CD8-positive, alpha-beta memory T cell (primary cell): ENCODE measurements at regions not wholly inside any gene's neighbourhood (a gene's known extent, or its start where the extent isn't known, plus 50 kb on each side); places are given as distances from the start of the nearest gene placed in this dataset.

ENCODE experiments used
- CTCF ChIA-PET: fragments of 350-600 bp; sonication (Branson Sonifier 250); formaldehyde crosslinking; loops from one replicate; lab custom pipeline; 2021; ENCODE audit warnings: antibody characterized with exemption; lab: Charles Lee
- POLR2A ChIA-PET: fragments of 350-600 bp; sonication (Branson Sonifier 250); formaldehyde crosslinking; loops from one replicate; lab custom pipeline; 2021; ENCODE audit warnings: antibody characterized with exemption; lab: Charles Lee
- DNase-seq, 5 donors: peaks; one replicate each; pipeline versions ENCODE4 v3.0.0 to v3.0.0-alpha.2; 2020 to 2022; ENCODE audit warnings: mixed read lengths in 1 of 5
- H3K27ac ChIP-seq: one replicate; pipeline ENCODE4 v1.7.0; 2013; ENCODE audit warnings: low read depth, mild to moderate bottlenecking, low read length, moderate library complexity
- H3K27me3 ChIP-seq: 2 replicates; pipeline ENCODE4 v1.7.0; 2013; ENCODE audit warnings: low read length, mild to moderate bottlenecking; ENCODE audit not compliant: insufficient read depth, poor library complexity, severe bottlenecking
- H3K36me3 ChIP-seq: 2 replicates; pipeline ENCODE4 v1.7.0; 2013; ENCODE audit warnings: mild to moderate bottlenecking, low read length, moderate library complexity; ENCODE audit not compliant: insufficient read depth
- H3K4me1 ChIP-seq: 2 replicates; pipeline ENCODE4 v1.7.0; 2013; ENCODE audit warnings: mild to moderate bottlenecking, low read length, moderate library complexity; ENCODE audit not compliant: insufficient read depth
- H3K4me3 ChIP-seq: 2 replicates; pipeline ENCODE4 v1.7.0; 2013; ENCODE audit warnings: mild to moderate bottlenecking, low read length
- H3K9me3 ChIP-seq: 2 replicates; pipeline ENCODE4 v1.7.0; 2013; ENCODE audit warnings: mild to moderate bottlenecking, low read length
- H3K27ac Mint-ChIP-seq, 8 donors: one replicate each; pipeline ENCODE4 v1.8.0; 2020 to 2021; ENCODE audit warnings: mixed read lengths in 8 of 8, mild to moderate bottlenecking in 6 of 8, inconsistent platforms in 3 of 8, moderate library complexity in 3 of 8
- H3K27me3 Mint-ChIP-seq, 2 donors: one replicate each; pipeline ENCODE4 v1.8.0; 2020 to 2021; ENCODE audit warnings: mixed read lengths in 2 of 2, mild to moderate bottlenecking in 1 of 2, moderate library complexity in 1 of 2
- H3K36me3 Mint-ChIP-seq, 3 donors: one replicate each; pipeline ENCODE4 v1.8.0; 2020 to 2021; ENCODE audit warnings: mixed read lengths in 3 of 3, inconsistent platforms in 1 of 3, mild to moderate bottlenecking in 1 of 3
- H3K4me1 Mint-ChIP-seq, 3 donors: one replicate each; pipeline ENCODE4 v1.8.0; 2020 to 2021; ENCODE audit warnings: mixed read lengths in 3 of 3, inconsistent platforms in 1 of 3, mild to moderate bottlenecking in 1 of 3
- H3K4me3 Mint-ChIP-seq, 7 donors: one replicate each; pipeline ENCODE4 v1.8.0; 2020 to 2021; ENCODE audit warnings: mixed read lengths in 7 of 7, mild to moderate bottlenecking in 6 of 7, moderate library complexity in 4 of 7, inconsistent platforms in 2 of 7
- H3K9me3 Mint-ChIP-seq, 5 donors: one replicate each; pipeline ENCODE4 v1.8.0; 2020 to 2022; ENCODE audit warnings: mixed read lengths in 5 of 5, mild to moderate bottlenecking in 3 of 5, moderate library complexity in 2 of 5, inconsistent platforms in 1 of 5

DNA sequence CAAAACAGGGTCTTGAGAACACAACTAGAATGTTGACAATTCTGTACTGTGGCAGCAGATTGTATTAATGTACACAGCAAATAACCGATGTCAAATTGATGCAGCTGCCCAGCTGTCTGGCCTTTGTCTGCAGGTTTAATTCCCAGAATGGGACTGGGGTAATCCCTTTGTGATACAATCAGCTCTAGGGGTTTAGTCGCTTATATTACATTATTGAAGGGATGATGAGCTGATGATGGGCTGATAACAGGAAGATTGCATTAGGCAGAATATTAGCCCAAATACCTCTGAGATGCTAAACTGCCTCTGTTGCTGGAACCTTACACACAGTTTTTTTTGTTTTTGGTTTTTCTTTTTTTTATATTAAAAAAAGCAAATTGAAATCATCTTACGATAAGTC lies 265.0 kb downstream of the RBM26 start:
- Histone ChIP-seq H3K27ac (no peak overlapping the region), H3K4me3 (no peak overlapping the region), H3K4me1 (no peaks in the 10 kb centered on the region), H3K9me3 (no peaks in the 10 kb centered on the region), H3K36me3 (no peaks in the 10 kb centered on the region), H3K27me3 (no peaks in the 10 kb centered on the region)
- ChIA-PET POLR2A (no interaction called here), CTCF (no interaction called here)
- H3K9me3 Mint-ChIP-seq: no peaks in the 10 kb centered on the region
- peaks cover 3 to 12% of the 10 kb centered on the region in 2 donors for H3K27me3 Mint-ChIP-seq
- no peaks in the 10 kb centered on the region for H3K36me3 Mint-ChIP-seq
- H3K4me1 Mint-ChIP-seq: no peaks in the 10 kb centered on the region
- H3K4me3 Mint-ChIP-seq: no peak overlapping the region
- no peak for DNase-seq
- H3K27ac Mint-ChIP-seq: no peak overlapping the region

DNA sequence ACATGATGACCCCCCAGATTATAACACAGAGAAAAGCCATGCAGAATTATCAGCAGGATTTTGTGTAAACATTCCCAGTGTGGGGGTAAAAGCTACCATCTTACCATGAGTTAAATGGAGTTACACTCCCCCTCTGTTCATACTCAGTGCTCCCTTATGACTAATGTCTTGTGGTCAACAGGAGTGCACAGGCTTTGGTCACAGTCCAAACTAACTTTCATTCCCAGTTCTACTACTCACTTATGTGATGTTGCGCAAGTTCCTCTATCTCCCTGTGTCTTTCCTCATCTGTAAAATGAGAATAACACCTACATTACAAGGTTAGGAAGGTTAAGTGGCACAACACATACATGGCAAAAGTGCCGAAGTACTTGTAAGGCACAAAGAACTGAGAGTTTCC lies 277.9 kb downstream of the RBM26 start:
- Mint-ChIP-seq H3K4me3 (no peak overlapping the region), H3K36me3 (no peaks in the 10 kb centered on the region), H3K4me1 (no peaks in the 10 kb centered on the region), H3K9me3 (no peaks in the 10 kb centered on the region), H3K27me3 (peaks cover 0 to 41% of the 10 kb centered on the region in 2 donors), H3K27ac (no peak overlapping the region)
- Histone ChIP-seq H3K36me3 (no peaks in the 10 kb centered on the region), H3K27me3 (no peaks in the 10 kb centered on the region), H3K9me3 (no peaks in the 10 kb centered on the region), H3K27ac (no peak overlapping the region), H3K4me1 (no peaks in the 10 kb centered on the region), H3K4me3 (no peak overlapping the region)
- POLR2A ChIA-PET: no interaction called here
- CTCF ChIA-PET: no interaction called here
- no peak for DNase-seq

DNA sequence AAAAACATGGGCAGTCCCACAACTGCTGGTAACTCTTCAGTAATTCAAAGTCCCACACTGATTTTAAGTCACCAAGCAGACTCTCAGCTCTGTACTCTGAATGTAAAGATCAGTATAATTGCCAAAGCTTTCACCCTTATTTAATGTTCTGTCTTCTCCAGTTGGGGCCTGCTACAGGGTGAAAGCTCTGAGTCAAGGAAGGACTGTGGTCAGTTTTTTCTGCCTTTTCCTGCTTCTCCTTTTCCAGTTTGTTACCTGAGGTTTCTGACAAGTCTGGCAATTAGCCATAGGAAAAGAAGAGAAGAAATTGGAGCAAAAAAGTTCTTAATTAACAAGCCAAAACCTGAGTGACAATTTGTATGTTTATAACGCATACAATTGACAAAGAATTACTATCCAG lies 279.3 kb downstream of the RBM26 start:
- H3K36me3 Mint-ChIP-seq: no peaks in the 10 kb centered on the region
- no peak overlapping the region for H3K4me3 Mint-ChIP-seq
- H3K27me3 ChIP-seq: no peaks in the 10 kb centered on the region
- no peak for DNase-seq
- ChIA-PET POLR2A (interaction anchor here (0.6 kb wide), 1 partner anchor 853 kb away, joined by 3 read pairs; no protein-coding TSS in a partner anchor), CTCF (no interaction called here)
- no peaks in the 10 kb centered on the region for H3K4me1 ChIP-seq
- H3K27ac ChIP-seq: no peak overlapping the region
- H3K27me3 Mint-ChIP-seq: peaks cover 0 to 30% of the 10 kb centered on the region in 2 donors
- H3K9me3 ChIP-seq: no peaks in the 10 kb centered on the region
- H3K4me1 Mint-ChIP-seq: no peaks in the 10 kb centered on the region
- no peaks in the 10 kb centered on the region for H3K36me3 ChIP-seq
- H3K4me3 ChIP-seq: no peak overlapping the region
- H3K9me3 Mint-ChIP-seq: no peaks in the 10 kb centered on the region
- no peak overlapping the region for H3K27ac Mint-ChIP-seq

DNA sequence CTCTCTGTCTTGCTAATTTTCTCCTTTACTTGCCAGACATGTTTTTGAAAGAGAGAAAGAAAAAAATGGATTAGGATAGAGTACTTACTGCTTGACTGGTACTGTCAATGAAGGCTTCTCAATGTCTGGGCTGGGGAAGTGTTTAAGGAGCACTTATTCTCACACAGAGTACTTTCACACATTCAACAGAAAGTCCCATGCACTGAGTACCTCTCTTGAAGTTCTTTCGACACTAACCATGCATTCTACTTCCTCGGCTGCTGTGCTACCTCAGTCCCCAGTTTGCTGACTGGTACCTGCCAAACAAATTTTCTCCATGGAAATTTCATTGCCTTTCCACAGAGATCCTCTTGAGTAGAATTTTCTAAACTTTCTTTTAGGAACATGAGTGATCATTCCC lies 281.9 kb downstream of the RBM26 start:
- Histone ChIP-seq H3K4me1 (no peaks in the 10 kb centered on the region), H3K27me3 (no peaks in the 10 kb centered on the region), H3K36me3 (no peaks in the 10 kb centered on the region), H3K9me3 (no peaks in the 10 kb centered on the region), H3K4me3 (no peak overlapping the region), H3K27ac (no peak overlapping the region)
- ChIA-PET POLR2A (no interaction called here), CTCF (no interaction called here)
- peaks cover 0 to 20% of the 10 kb centered on the region in 2 donors for H3K27me3 Mint-ChIP-seq
- peak overlapping the region in 1 of 8 donors; percentile 16 for H3K27ac Mint-ChIP-seq
- H3K4me1 Mint-ChIP-seq: no peaks in the 10 kb centered on the region
- no peaks in the 10 kb centered on the region for H3K9me3 Mint-ChIP-seq
- no peak overlapping the region for H3K4me3 Mint-ChIP-seq
- DNase-seq: no peak
- no peaks in the 10 kb centered on the region for H3K36me3 Mint-ChIP-seq

DNA sequence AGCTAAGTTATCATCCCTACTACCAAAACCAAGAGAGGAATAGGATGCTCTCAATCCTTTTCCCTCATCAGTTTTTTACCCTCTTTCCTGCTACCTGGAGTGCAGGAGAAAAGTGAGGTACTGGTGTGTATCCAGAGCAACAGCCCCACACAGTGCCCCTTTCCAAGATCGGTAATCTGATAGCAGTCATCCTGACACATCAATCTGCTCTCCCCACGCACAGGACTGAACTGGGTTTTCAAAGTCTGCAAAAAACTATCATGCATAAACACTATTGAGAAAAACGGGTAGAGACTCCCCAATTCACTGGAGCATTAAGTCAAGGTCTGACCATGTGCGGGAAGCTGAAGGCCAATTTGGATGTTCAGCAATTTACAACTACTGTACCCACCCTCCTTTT lies 284.8 kb downstream of the RBM26 start:
- Mint-ChIP-seq H3K9me3 (no peaks in the 10 kb centered on the region), H3K4me1 (no peaks in the 10 kb centered on the region), H3K27me3 (peaks cover 0 to 6% of the 10 kb centered on the region in 2 donors), H3K4me3 (no peak overlapping the region), H3K27ac (no peak overlapping the region), H3K36me3 (no peaks in the 10 kb centered on the region)
- Histone ChIP-seq H3K36me3 (no peaks in the 10 kb centered on the region), H3K9me3 (no peaks in the 10 kb centered on the region), H3K27me3 (no peaks in the 10 kb centered on the region), H3K4me3 (no peak overlapping the region), H3K27ac (no peak overlapping the region), H3K4me1 (no peaks in the 10 kb centered on the region)
- ChIA-PET POLR2A (no interaction called here), CTCF (no interaction called here)
- no peak for DNase-seq

DNA sequence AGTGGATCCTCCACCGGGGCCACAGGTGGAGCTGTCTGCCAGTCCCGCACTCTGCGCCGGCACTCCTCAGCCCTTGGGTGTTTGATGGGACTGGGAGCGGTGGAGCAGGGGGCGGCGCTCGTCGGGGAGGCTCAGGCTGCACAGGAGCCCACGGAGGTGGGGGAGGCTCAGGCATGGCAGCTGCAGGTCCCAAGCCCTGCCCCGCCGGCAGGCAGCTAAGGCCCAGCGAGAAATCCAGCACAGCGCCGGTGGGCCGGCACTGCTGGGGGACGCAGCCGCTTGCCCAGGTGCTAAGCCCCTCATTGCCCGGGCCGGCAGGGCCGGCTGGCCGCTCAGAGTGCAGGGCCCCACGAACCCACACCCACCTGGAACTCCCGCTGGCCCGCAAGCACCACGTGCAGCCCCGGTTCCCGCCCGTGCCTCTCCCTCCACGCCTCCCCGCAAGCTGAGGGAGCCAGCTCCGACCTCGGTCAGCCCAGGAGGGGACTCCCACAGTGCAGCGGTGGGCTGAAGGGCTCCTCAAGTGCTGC lies 286.4 kb downstream of the RBM26 start:
- CTCF ChIA-PET: no interaction called here

DNA sequence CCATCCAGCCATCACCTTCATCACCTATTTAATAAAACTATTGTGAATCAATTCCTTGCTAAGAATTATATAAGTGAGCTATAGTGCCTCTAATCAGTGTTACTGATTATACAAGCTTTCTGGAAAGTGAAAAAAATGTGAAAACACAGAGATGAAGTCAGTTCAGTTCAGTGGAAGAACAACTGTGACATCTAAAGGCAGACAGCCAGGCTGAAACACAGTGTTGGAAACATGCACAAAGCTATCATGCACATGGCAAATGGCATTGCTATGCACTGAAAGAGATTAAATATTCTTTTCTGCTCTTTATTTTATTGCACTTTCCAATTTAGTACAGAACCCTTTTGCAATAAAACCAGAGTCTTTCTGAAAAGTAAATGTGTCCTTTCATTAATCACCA lies 294.0 kb downstream of the RBM26 start:
- Mint-ChIP-seq H3K36me3 (no peaks in the 10 kb centered on the region), H3K4me1 (no peaks in the 10 kb centered on the region), H3K4me3 (no peak overlapping the region), H3K27me3 (peaks cover 0 to 3% of the 10 kb centered on the region in 2 donors), H3K27ac (no peak overlapping the region), H3K9me3 (no peaks in the 10 kb centered on the region)
- H3K4me1 ChIP-seq: no peaks in the 10 kb centered on the region
- no peaks in the 10 kb centered on the region for H3K9me3 ChIP-seq
- no peaks in the 10 kb centered on the region for H3K27me3 ChIP-seq
- no peak overlapping the region for H3K4me3 ChIP-seq
- ChIA-PET CTCF (no interaction called here), POLR2A (no interaction called here)
- H3K36me3 ChIP-seq: no peaks in the 10 kb centered on the region
- DNase-seq: no peak
- H3K27ac ChIP-seq: no peak overlapping the region

More for the DNA sequence above, 286.4 kb downstream of the RBM26 start:
- no peak for DNase-seq
- Mint-ChIP-seq H3K27ac (no peak overlapping the region), H3K4me1 (no peaks in the 10 kb centered on the region), H3K9me3 (no peaks in the 10 kb centered on the region), H3K4me3 (no peak overlapping the region), H3K36me3 (no peaks in the 10 kb centered on the region), H3K27me3 (peaks cover 0 to 4% of the 10 kb centered on the region in 2 donors)
- Histone ChIP-seq H3K9me3 (no peaks in the 10 kb centered on the region), H3K36me3 (no peaks in the 10 kb centered on the region), H3K27me3 (no peaks in the 10 kb centered on the region), H3K4me1 (no peaks in the 10 kb centered on the region), H3K4me3 (no peak overlapping the region), H3K27ac (no peak overlapping the region)
- POLR2A ChIA-PET: no interaction called here

DNA sequence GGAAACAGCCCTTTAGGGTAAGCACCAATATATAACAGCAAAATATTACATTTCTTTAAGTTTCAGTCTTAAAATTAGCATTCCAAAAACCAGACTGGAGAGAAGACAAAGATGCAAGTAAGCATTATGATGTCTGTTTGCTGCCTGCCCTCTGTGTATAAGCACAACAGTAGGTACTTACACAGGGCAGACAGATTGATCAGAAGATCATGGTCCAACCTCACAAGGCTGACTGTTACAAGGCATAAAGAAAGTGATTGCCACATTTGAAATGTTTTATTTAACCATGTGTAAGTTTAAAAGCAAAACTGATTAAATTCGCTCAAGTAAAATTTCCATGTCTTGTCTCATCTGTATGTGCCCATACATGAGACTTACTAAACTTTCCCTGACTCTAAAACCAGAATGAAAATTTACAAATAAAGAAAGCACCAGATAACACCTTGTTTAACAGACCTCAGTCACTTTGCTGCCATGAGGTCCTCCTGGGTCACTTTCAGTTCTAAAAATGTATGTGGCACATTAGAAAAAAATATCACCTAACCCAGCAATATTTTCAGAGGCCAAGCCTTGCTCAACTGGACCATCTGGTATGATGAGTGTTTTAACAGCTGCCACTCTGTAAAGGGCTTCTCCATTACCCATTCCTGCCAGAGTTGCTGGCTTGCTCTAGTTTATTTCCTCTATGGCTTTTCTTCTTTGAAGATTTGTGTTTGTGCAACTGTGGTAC lies 297.0 kb downstream of the RBM26 start:
- Mint-ChIP-seq H3K9me3 (no peaks in the 10 kb centered on the region), H3K4me3 (no peak overlapping the region), H3K4me1 (no peaks in the 10 kb centered on the region), H3K36me3 (no peaks in the 10 kb centered on the region), H3K27ac (peak overlapping the region in 1 of 8 donors; percentile 41), H3K27me3 (peaks cover 0 to 5% of the 10 kb centered on the region in 2 donors)
- POLR2A ChIA-PET: no interaction called here
- H3K4me1 ChIP-seq: no peaks in the 10 kb centered on the region
- CTCF ChIA-PET: no interaction called here
- no peak for DNase-seq
- H3K4me3 ChIP-seq: no peak overlapping the region
- no peaks in the 10 kb centered on the region for H3K9me3 ChIP-seq
- no peaks in the 10 kb centered on the region for H3K27me3 ChIP-seq
- H3K27ac ChIP-seq: no peak overlapping the region
- no peaks in the 10 kb centered on the region for H3K36me3 ChIP-seq
